Gastrocnemius medialis (tissue), 4 donors: ENCODE measurements at regions not wholly inside any gene's neighbourhood (a gene's known extent, or its start where the extent isn't known, plus 50 kb on each side); places are given as distances from the start of the nearest gene placed in this dataset.

Source experiments
- POLR2A ChIP-seq, 2 donors: fragments of 450-650 bp; IDR thresholded peaks; one replicate each; pipeline ENCODE4 v1.6.1; 2017; ENCODE audit warnings: antibody characterized with exemption in 2 of 2, mild to moderate bottlenecking in 2 of 2, moderate library complexity in 2 of 2
- TF ChIP-seq, protein P1 (sequence below), 5 experiments: fragments of 450-650 bp in 3 of 5; fragments of 200-600 bp in 2 of 5; sonication (generic) in 2 of 5; IDR thresholded peaks in 4 of 5; conservative IDR thresholded peaks in 1 of 5; 1 replicate in 4 of 5; 2 replicates in 1 of 5; pipeline ENCODE4 v1.5.1; 2016 to 2019; ENCODE audit warnings: antibody characterized with exemption in 5 of 5, mild to moderate bottlenecking in 3 of 5, moderate library complexity in 3 of 5

DNA sequence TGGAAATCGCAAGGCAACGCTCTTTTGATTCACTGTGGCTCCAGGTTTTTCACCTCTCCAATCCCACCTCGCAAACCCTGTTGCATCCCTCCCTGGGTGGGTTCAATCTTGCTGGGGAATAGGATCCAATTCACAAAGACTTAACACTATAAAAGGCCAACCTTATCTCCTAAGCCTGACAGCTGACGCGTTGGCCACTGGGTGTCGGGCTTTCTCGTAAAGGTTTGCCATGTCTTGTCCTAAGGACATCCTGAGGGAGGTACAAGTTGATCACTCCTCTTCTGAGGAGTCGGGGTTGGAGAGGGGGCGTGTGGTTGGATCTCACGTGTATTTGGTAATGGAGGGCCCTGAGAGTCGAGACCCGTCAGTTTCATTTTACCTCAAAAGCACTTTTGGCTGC, 112.6 kb upstream of the FZD10 start:
- TF ChIP-seq, protein P1, sequence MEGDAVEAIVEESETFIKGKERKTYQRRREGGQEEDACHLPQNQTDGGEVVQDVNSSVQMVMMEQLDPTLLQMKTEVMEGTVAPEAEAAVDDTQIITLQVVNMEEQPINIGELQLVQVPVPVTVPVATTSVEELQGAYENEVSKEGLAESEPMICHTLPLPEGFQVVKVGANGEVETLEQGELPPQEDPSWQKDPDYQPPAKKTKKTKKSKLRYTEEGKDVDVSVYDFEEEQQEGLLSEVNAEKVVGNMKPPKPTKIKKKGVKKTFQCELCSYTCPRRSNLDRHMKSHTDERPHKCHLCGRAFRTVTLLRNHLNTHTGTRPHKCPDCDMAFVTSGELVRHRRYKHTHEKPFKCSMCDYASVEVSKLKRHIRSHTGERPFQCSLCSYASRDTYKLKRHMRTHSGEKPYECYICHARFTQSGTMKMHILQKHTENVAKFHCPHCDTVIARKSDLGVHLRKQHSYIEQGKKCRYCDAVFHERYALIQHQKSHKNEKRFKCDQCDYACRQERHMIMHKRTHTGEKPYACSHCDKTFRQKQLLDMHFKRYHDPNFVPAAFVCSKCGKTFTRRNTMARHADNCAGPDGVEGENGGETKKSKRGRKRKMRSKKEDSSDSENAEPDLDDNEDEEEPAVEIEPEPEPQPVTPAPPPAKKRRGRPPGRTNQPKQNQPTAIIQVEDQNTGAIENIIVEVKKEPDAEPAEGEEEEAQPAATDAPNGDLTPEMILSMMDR (IDR thresholded peaks at IDR 0.05 in 4 of 5, conservative IDR thresholded peaks at IDR 0.05 in 1 of 5): no peak
- no peak for TF ChIP-seq POLR2A (IDR thresholded peaks at IDR 0.05)
